T-helper 17 cell (primary cell): ENCODE measurements at regions not wholly inside any gene's neighbourhood (a gene's known extent, or its start where the extent isn't known, plus 50 kb on each side); places are given as distances from the start of the nearest gene placed in this dataset.
"Not testable (repeated sequence)": the region's sequence is repeated elsewhere in the genome, so short reads cannot be mapped to it uniquely, and the experiment has no call there.

Source experiments
- ATAC-seq: fragments of 150-1000 bp; cut with Tn5 transposase; 2 replicates; pipeline ENCODE4 v1.10.0; 2021; ENCODE audit warnings: mild to moderate bottlenecking, moderate library complexity
- DNase-seq, 3 donors: peaks; one replicate each; pipeline versions ENCODE4 v3.0.0 to v3.0.0-alpha.2; 2020 to 2021
- H3K9me3 ChIP-seq: one replicate; pipeline ENCODE4 v1.7.0; 2013; ENCODE audit warnings: low read length, mild to moderate bottlenecking; ENCODE audit not compliant: control insufficient read depth, poor library complexity, severe bottlenecking
- H3K27ac Mint-ChIP-seq: one replicate; pipeline ENCODE4 v1.8.0; 2022; ENCODE audit warnings: mild to moderate bottlenecking, moderate library complexity, mixed read lengths
- H3K27me3 Mint-ChIP-seq: one replicate; pipeline ENCODE4 v1.8.0; 2022; ENCODE audit warnings: mixed read lengths
- H3K36me3 Mint-ChIP-seq: one replicate; pipeline ENCODE4 v1.8.0; 2022; ENCODE audit warnings: low read depth, mixed read lengths
- H3K4me1 Mint-ChIP-seq: one replicate; pipeline ENCODE4 v1.8.0; 2022; ENCODE audit warnings: mild to moderate bottlenecking, mixed read lengths
- H3K4me3 Mint-ChIP-seq: one replicate; pipeline ENCODE4 v1.8.0; 2022; ENCODE audit warnings: mild to moderate bottlenecking, moderate library complexity, mixed read lengths

- no peak overlapping the region for H3K4me3 Mint-ChIP-seq
- no peak overlapping the region for H3K27ac Mint-ChIP-seq
- no peak for ATAC-seq
Observed at GRCh38 chr9:103188781-103189350, 193.7 kb downstream of the CYLC2 start.

DNA sequence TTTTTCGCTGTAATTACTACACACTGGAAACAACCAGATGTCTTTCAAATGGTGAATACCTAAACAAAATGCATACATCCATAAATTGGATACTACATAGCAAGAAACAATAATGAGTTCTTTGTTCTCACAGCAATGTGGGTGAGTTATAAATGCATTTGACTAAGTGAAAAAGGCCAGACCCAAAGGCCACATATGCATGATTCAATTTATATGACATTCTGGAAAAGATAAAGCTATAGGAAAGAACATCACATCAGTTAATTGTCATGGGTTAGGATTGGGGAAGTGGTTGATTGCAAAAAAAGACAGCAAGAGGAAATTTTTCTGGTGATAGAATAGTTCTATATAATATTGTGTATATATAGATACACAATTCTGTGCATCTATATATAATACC, 198.9 kb downstream of the CYLC2 start:
- no peak for ATAC-seq
- H3K36me3 Mint-ChIP-seq, result no peaks in the 10 kb centered on the region
- H3K4me3 Mint-ChIP-seq, result no peak overlapping the region
- no peak overlapping the region for H3K27ac Mint-ChIP-seq
- no peaks in the 10 kb centered on the region for H3K9me3 ChIP-seq
- no peaks in the 10 kb centered on the region for H3K4me1 Mint-ChIP-seq
- H3K27me3 Mint-ChIP-seq, result no peaks in the 10 kb centered on the region
- DNase-seq, result no peak

More at GRCh38 chr9:103188781-103189350, 193.7 kb downstream of the CYLC2 start:
- no peaks in the 10 kb centered on the region for H3K27me3 Mint-ChIP-seq
- H3K4me1 Mint-ChIP-seq, result no peaks in the 10 kb centered on the region
- no peaks in the 10 kb centered on the region for H3K9me3 ChIP-seq
- no peaks in the 10 kb centered on the region for H3K36me3 Mint-ChIP-seq
- DNase-seq, result no peak

DNA sequence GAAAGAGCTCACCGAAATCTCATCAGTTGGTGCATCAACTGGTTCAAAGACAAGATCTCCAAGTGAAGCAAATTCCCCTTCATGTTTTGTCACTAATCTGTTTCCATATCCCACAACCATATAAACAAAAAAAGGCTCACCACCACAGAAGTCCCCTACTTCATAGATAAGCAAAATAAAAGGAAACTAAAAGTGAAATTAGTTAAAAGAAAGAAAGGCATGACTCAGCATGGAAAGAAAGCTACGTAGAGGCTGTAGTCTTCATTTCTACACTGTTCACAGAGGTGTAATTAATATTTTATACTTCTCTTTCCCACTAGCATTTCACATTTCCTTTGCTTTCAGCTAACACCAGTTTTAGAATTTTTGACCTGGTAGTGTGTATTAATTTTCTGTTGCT, 208.0 kb downstream of the CYLC2 start:
- ATAC-seq (no peak), DNase-seq (no peak)
- Mint-ChIP-seq H3K4me3 (no peak overlapping the region), H3K27me3 (no peaks in the 10 kb centered on the region), H3K36me3 (no peaks in the 10 kb centered on the region), H3K4me1 (no peaks in the 10 kb centered on the region), H3K27ac (no peak overlapping the region)
- no peaks in the 10 kb centered on the region for H3K9me3 ChIP-seq

GRCh38 chr9:103205881-103206585, 210.9 kb downstream of the CYLC2 start:
- H3K4me3 Mint-ChIP-seq, H3K36me3 Mint-ChIP-seq, H3K27ac Mint-ChIP-seq, H3K4me1 Mint-ChIP-seq, H3K27me3 Mint-ChIP-seq, ATAC-seq, H3K9me3 ChIP-seq, DNase-seq: not testable (repeated sequence)

DNA sequence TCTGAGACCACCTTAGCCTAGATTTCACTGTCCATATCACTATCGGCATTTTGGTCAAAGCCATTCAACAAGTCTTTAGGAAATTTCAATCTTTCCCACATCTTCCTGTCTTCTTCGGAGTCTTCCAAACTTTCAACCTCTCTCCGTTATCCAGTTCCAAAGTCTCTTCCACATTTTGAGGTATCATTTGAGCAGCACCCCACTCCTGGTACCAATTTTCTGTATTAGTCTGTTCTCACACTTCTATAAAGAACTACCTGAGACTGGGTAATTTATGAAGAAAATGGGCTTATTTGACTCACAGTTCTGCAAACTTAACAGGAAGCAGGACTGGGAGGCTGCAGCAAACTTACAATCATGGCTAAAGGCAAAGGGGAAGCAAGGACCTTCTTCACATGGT, 215.5 kb downstream of the CYLC2 start:
- no peaks in the 10 kb centered on the region for H3K9me3 ChIP-seq
- Mint-ChIP-seq H3K4me3 (no peak overlapping the region), H3K27ac (no peak overlapping the region), H3K4me1 (no peaks in the 10 kb centered on the region), H3K27me3 (no peaks in the 10 kb centered on the region), H3K36me3 (no peaks in the 10 kb centered on the region)
- DNase-seq (no peak), ATAC-seq (no peak)

GRCh38 chr9:103215197-103215596, 220.1 kb downstream of the CYLC2 start:
- no peak for DNase-seq
- ATAC-seq, result no peak
- H3K9me3 ChIP-seq, result no peaks in the 10 kb centered on the region
- Mint-ChIP-seq H3K27me3 (no peaks in the 10 kb centered on the region), H3K36me3 (no peaks in the 10 kb centered on the region), H3K27ac (no peak overlapping the region), H3K4me3 (no peak overlapping the region), H3K4me1 (no peaks in the 10 kb centered on the region)

GRCh38 chr9:103225702-103226646, 230.8 kb downstream of the CYLC2 start:
- H3K4me1 Mint-ChIP-seq, result no peaks in the 10 kb centered on the region
- no peaks in the 10 kb centered on the region for H3K36me3 Mint-ChIP-seq
- H3K9me3 ChIP-seq, result no peaks in the 10 kb centered on the region
- H3K4me3 Mint-ChIP-seq, result no peak overlapping the region
- no peak overlapping the region for H3K27ac Mint-ChIP-seq
- ATAC-seq, result no peak
- H3K27me3 Mint-ChIP-seq, result no peaks in the 10 kb centered on the region
- no peak for DNase-seq

DNA sequence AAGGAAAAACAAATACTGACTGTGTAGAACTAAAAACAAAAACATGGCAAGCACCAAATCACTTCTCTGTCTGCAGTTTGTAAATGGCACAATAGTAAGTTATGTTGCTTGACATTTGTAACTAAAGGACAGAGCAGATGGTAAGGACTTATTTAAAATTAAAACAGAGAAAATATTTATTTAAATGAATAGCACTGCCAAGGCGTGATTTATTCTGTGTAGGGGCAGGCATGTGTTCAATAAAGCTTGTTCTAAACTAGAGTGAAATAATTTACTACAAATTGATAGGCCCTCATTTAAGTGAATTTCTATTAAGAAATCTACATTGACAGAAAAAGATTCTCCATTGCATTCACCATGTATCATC, 231.5 kb downstream of the CYLC2 start:
- H3K36me3 Mint-ChIP-seq, result no peaks in the 10 kb centered on the region
- ATAC-seq (no peak), DNase-seq (no peak)
- no peak overlapping the region for H3K4me3 Mint-ChIP-seq
- H3K4me1 Mint-ChIP-seq, result no peaks in the 10 kb centered on the region
- H3K27me3 Mint-ChIP-seq, result no peaks in the 10 kb centered on the region
- no peaks in the 10 kb centered on the region for H3K9me3 ChIP-seq
- H3K27ac Mint-ChIP-seq, result no peak overlapping the region

DNA sequence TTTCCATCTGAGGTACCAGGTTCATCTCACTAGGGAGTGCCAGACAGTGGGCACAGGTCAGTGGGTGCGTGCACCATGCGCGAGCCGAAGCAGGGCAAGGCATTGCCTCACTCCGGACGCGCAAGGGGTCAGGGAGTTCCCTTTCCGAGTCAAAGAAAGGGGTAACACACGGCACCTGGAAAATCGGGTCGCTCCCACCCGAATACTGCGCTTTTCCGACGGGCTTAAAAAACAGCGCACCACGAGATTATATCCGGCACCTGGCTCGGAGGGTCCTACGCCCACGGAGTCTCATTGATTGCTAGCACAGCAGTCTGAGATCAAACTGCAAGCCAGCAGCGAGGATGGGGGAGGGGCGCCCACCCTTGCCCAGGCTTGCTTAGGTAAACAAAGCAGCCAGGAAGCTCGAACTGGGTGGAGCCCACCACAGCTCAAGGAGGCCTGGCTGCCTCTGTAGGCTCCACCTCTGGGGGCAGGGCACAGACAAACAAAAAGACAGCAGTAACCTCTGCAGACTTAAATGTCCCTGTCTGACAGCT, 242.5 kb downstream of the CYLC2 start:
- not testable (repeated sequence) for H3K4me1 Mint-ChIP-seq, H3K27me3 Mint-ChIP-seq, H3K27ac Mint-ChIP-seq, H3K36me3 Mint-ChIP-seq, H3K9me3 ChIP-seq, ATAC-seq, H3K4me3 Mint-ChIP-seq, DNase-seq

DNA sequence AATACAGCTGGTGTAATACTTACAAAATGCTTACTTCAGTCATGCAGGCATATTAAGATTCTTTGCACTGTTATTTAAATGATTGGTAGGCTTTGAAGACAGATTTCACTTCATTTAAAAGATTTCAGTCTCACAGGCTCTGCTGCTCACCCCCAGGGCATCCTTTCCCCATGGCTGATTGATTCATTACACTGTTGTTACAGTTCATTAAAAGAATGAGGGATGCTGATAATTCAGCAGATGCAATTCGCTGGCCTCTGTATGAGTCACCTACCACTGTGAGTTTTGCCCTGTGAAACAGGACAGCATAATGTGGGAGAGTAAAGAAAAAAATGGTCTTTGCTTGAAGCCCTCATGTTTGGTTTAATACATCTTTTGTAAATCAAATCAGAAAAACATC, 246.9 kb downstream of the CYLC2 start:
- H3K27me3 Mint-ChIP-seq, result no peaks in the 10 kb centered on the region
- H3K27ac Mint-ChIP-seq, result no peak overlapping the region
- no peaks in the 10 kb centered on the region for H3K36me3 Mint-ChIP-seq
- no peaks in the 10 kb centered on the region for H3K9me3 ChIP-seq
- no peak overlapping the region for H3K4me3 Mint-ChIP-seq
- ATAC-seq (no peak), DNase-seq (no peak)
- no peaks in the 10 kb centered on the region for H3K4me1 Mint-ChIP-seq

DNA sequence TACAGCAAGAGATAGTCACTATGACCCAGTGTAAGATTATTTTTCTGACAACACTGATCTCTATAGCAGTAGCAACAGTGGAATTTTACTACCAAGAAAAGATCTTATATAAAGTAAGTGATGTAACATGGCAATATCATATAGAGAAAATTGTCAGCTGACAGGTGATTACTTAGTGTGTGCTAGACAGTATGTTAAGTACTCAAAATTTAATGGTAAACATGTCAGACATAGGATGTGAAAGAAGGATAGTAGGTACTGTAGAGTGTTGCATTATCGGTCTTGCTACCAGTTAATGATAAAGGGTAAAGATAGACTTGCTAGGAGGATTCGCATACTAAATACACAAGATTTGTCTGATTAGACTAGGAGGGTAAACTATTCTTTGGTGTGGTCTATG, 247.4 kb downstream of the CYLC2 start:
- no peaks in the 10 kb centered on the region for H3K36me3 Mint-ChIP-seq
- no peak for ATAC-seq
- no peaks in the 10 kb centered on the region for H3K27me3 Mint-ChIP-seq
- DNase-seq, result no peak
- H3K4me1 Mint-ChIP-seq, result no peaks in the 10 kb centered on the region
- no peak overlapping the region for H3K4me3 Mint-ChIP-seq
- no peak overlapping the region for H3K27ac Mint-ChIP-seq
- no peaks in the 10 kb centered on the region for H3K9me3 ChIP-seq

DNA sequence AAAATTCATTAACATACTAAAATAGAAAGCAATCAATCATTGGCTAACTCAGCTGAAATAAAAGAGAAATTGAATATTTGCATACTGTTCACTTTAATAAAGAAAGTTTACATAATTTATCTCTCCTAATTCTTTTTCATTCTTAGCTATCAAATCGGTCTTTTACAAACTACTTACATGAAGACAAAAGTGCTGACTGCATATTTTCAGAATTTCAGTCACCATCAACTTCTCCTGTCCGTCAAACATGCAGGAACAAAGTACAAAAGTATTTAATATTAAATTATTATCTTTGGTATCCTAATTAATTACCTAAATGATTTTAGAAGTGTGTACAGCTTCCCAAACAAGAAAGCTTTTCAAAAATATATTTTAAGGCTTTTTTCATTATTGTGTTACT, 248.4 kb downstream of the CYLC2 start:
- H3K36me3 Mint-ChIP-seq, result no peaks in the 10 kb centered on the region
- H3K4me3 Mint-ChIP-seq, result no peak overlapping the region
- ATAC-seq (no peak), DNase-seq (no peak)
- no peaks in the 10 kb centered on the region for H3K9me3 ChIP-seq
- H3K4me1 Mint-ChIP-seq, result no peaks in the 10 kb centered on the region
- no peak overlapping the region for H3K27ac Mint-ChIP-seq
- H3K27me3 Mint-ChIP-seq, result no peaks in the 10 kb centered on the region

- Mint-ChIP-seq H3K27ac (no peak overlapping the region), H3K4me3 (no peak overlapping the region), H3K27me3 (no peaks in the 10 kb centered on the region), H3K36me3 (no peaks in the 10 kb centered on the region), H3K4me1 (no peaks in the 10 kb centered on the region)
- ATAC-seq, result no peak
- H3K9me3 ChIP-seq, result no peaks in the 10 kb centered on the region
- no peak for DNase-seq
Observed at GRCh38 chr9:103245369-103245768, 250.2 kb downstream of the CYLC2 start.
